Stomach (tissue), 8 donors: ENCODE measurements at regions not wholly inside any gene's neighbourhood (a gene's known extent, or its start where the extent isn't known, plus 50 kb on each side); places are given as distances from the start of the nearest gene placed in this dataset.

Experiments used
- DNase-seq, 2 donors: peaks; one replicate each; pipeline versions ENCODE4 v3.0.0 to v3.0.0-alpha.2; 2013 to 2019
- H3K27ac ChIP-seq, 5 donors: fragments of 200-600 bp in 4 of 5; sonication (generic) in 4 of 5; one replicate each; pipeline ENCODE4 v1.5.1; 2013 to 2019; ENCODE audit warnings: mild to moderate bottlenecking in 1 of 5, moderate library complexity in 1 of 5
- H3K27me3 ChIP-seq, 3 donors: fragments of 200-600 bp; sonication (generic); one replicate each; pipeline ENCODE4 v1.5.1; 2017 to 2019; ENCODE audit warnings: mixed run types in 1 of 3
- H3K36me3 ChIP-seq, 4 donors: fragments of 200-600 bp; sonication (generic); 1 replicate in 3 of 4; 2 replicates in 1 of 4; pipeline ENCODE4 v1.5.1; 2016 to 2019
- H3K4me1 ChIP-seq, 4 donors: fragments of 200-600 bp; sonication (generic); one replicate each; pipeline ENCODE4 v1.5.1; 2016 to 2019
- H3K4me3 ChIP-seq, 4 donors: fragments of 200-600 bp; sonication (generic) in 3 of 4; one replicate each; pipeline ENCODE4 v1.5.1; 2016 to 2019; ENCODE audit warnings: mild to moderate bottlenecking in 1 of 4
- H3K9me3 ChIP-seq, 4 donors: fragments of 200-600 bp; sonication (generic); one replicate each; pipeline ENCODE4 v1.5.1; 2016 to 2019
- CTCF ChIP-seq, 7 experiments: fragments of 450-650 bp in 4 of 7; fragments of 200-600 bp in 3 of 7; sonication (generic) in 3 of 7; IDR thresholded peaks; one replicate each; pipeline ENCODE4 v1.5.1; 2016 to 2019; ENCODE audit warnings: antibody characterized with exemption in 7 of 7, control low read depth in 2 of 7, mild to moderate bottlenecking in 1 of 7
- EP300 ChIP-seq: sonication (generic); formaldehyde crosslinking; IDR thresholded peaks from one replicate; pipeline ENCODE4 v1.6.1; 2017; ENCODE audit warnings: antibody characterized with exemption
- POLR2A ChIP-seq, 4 donors: fragments of 450-650 bp; IDR thresholded peaks; one replicate each; pipeline ENCODE4 v1.6.1; 2016; ENCODE audit warnings: antibody characterized with exemption in 4 of 4, control low read depth in 2 of 4, mild to moderate bottlenecking in 1 of 4, moderate library complexity in 1 of 4
- POLR2AphosphoS5 ChIP-seq, 3 donors: sonication (generic); formaldehyde crosslinking; IDR thresholded peaks; one replicate each; pipeline ENCODE4 v1.6.1; 2016; ENCODE audit warnings: antibody characterized with exemption in 3 of 3
- WGBS, 5 donors: extraction: QIAGEN DNeasy Blood & Tissue Kit in 3 of 5; methylation state at CpG; one replicate each; pipeline versions ENCODE4 v1.1.5 to v1.1.7; 2013 to 2018; 5-methylcytosine and 5-hydroxymethylcytosine counted together
- intact Hi-C: fragments of 100-400 bp; cut with DNase I; formaldehyde crosslinking; loops from one replicate; pipeline ENCODE4 v1.15.1; 2023; ENCODE audit warnings: low total_unique reads
- donor health status: healthy with polysubstance abuse.
- donor health status: Bipolar disorder and iron deficiency.
- donor health status: healthy.

GRCh38 chr5:130335117-130335516, 430.9 kb downstream of the CHSY3 start:
- Histone ChIP-seq H3K4me3 (no peak overlapping the region), H3K4me1 (no peaks in the 10 kb centered on the region), H3K36me3 (no peaks in the 10 kb centered on the region), H3K9me3 (peaks cover 0 to 4% (median 3%) of the 10 kb centered on the region in 4 donors), H3K27ac (no peak overlapping the region), H3K27me3 (no peaks in the 10 kb centered on the region)
- 84 to 100% (median 87%) methylated on average over 1 of the region's 1 CpG for WGBS, 5 donors
- intact Hi-C loops = no loop called here
- TF ChIP-seq POLR2A (IDR thresholded peaks at IDR 0.05) (no peak), CTCF (IDR thresholded peaks at IDR 0.05) (no peak), POLR2AphosphoS5 (IDR thresholded peaks at IDR 0.05) (no peak), EP300 (no peak)
- no peak for DNase-seq

GRCh38 chr5:130333089-130333488, 428.8 kb downstream of the CHSY3 start:
- intact Hi-C loops = no loop called here
- Histone ChIP-seq H3K9me3 (peaks cover 0 to 16% (median 4%) of the 10 kb centered on the region in 4 donors), H3K4me1 (no peaks in the 10 kb centered on the region), H3K27ac (no peak overlapping the region), H3K36me3 (no peaks in the 10 kb centered on the region), H3K27me3 (no peaks in the 10 kb centered on the region), H3K4me3 (no peak overlapping the region)
- no peak for TF ChIP-seq EP300
- no peak for TF ChIP-seq POLR2AphosphoS5 (IDR thresholded peaks at IDR 0.05)
- TF ChIP-seq CTCF (IDR thresholded peaks at IDR 0.05) = no peak
- no peak for TF ChIP-seq POLR2A (IDR thresholded peaks at IDR 0.05)
- DNase-seq = no peak
- WGBS, 5 donors = 73 to 75% (median 75%) methylated on average over 2 of the region's 2 CpGs

DNA sequence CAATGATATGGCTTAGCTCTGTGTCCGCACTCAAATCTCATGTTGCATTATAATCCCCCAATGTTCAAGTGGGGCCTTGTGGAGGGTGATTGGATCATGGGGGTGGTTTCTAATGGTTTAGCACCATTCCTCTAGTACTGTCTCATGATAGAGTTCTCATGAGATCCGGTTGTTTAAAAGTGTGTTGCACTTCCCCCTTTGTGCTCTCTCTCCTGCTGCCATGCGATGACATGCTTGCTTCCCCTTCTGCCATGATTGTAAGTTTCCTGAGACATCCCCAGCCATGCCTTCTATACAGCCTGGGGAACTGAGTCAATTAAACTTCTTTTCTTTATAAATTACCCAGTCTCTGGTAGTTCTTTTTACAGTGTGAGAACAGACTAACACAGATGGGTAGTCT, 427.1 kb downstream of the CHSY3 start:
- H3K4me3 ChIP-seq = no peak overlapping the region
- TF ChIP-seq POLR2AphosphoS5 (IDR thresholded peaks at IDR 0.05) = no peak
- no peak for TF ChIP-seq CTCF (IDR thresholded peaks at IDR 0.05)
- no peak for TF ChIP-seq EP300
- TF ChIP-seq POLR2A (IDR thresholded peaks at IDR 0.05) = no peak
- WGBS, 5 donors = 93 to 98% (median 96%) methylated on average over 3 of the region's 3 CpGs

DNA sequence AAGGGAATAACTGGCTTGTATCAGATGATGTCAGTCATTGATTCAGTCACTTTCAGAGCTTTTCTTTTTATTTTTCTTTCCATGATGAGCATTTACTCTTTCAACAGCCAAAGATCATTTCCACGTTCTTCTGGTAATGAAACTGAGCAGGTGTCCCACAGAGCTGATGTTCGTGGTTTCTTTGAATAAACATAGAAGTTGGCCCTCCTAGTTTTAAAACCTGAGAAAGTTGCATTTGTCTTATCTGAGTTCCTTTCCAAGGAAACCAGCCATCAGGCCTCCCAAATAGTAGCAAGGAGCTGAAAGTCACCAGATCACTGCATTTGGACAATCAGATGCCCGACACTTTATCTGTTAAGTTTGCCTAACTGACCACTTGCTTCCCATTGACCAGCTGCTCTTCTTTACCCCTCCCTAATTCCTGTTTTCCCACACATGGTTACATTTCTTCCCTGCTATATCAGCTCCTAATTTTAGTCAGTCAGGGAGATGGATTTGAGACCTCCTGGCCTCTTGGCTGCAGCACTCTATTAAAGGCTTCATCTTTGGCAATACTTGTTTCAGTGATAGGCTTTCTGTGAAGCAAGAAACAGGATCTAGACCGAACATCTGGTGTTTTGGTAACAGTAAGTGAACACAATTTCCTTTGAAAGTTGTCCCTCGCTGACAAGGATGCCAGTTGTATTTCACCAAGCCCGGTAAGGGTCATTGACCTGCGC, 420.8 kb downstream of the CHSY3 start:
- no peaks in the 10 kb centered on the region for H3K36me3 ChIP-seq
- intact Hi-C loops = no loop called here
- peaks cover 0 to 20% (median 8%) of the 10 kb centered on the region in 4 donors for H3K9me3 ChIP-seq
- no peak overlapping the region for H3K4me3 ChIP-seq
- no peaks in the 10 kb centered on the region for H3K4me1 ChIP-seq
- no peak overlapping the region for H3K27ac ChIP-seq
- TF ChIP-seq POLR2AphosphoS5 (IDR thresholded peaks at IDR 0.05) (no peak), CTCF (IDR thresholded peaks at IDR 0.05) (no peak), EP300 (no peak), POLR2A (IDR thresholded peaks at IDR 0.05) (no peak)
- no peaks in the 10 kb centered on the region for H3K27me3 ChIP-seq
- 56 to 80% (median 78%) methylated on average over 7 of the region's 7 CpGs for WGBS, 5 donors
- DNase-seq = no peak

More for the DNA sequence above, 427.1 kb downstream of the CHSY3 start:
- DNase-seq = no peak
- intact Hi-C loops = no loop called here
- H3K27ac ChIP-seq = no peak overlapping the region
- H3K36me3 ChIP-seq = no peaks in the 10 kb centered on the region
- no peaks in the 10 kb centered on the region for H3K4me1 ChIP-seq
- H3K27me3 ChIP-seq = no peaks in the 10 kb centered on the region
- peaks cover 0 to 16% (median 4%) of the 10 kb centered on the region in 4 donors for H3K9me3 ChIP-seq
